Ishikawa (cell line): ENCODE measurements at regions not wholly inside any gene's neighbourhood (a gene's known extent, or its start where the extent isn't known, plus 50 kb on each side); places are given as distances from the start of the nearest gene placed in this dataset.

Experiments used
- EGR1 ChIP-seq: IDR thresholded peaks from 2 replicates; pipeline ENCODE4 v1.6.1; 2012
- EP300 ChIP-seq: IDR thresholded peaks from 2 replicates; pipeline ENCODE4 v1.6.1; 2012; ENCODE audit warnings: borderline replicate concordance
- MAX ChIP-seq: IDR thresholded peaks from 2 replicates; pipeline ENCODE4 v1.6.1; 2012
- TEAD4 ChIP-seq: IDR thresholded peaks from 2 replicates; pipeline ENCODE4 v1.6.1; 2012
- YY1 ChIP-seq: IDR thresholded peaks from 2 replicates; pipeline ENCODE4 v1.6.1; 2012; ENCODE audit warnings: low read depth
- TF ChIP-seq, protein P1 (sequence below): IDR thresholded peaks from 2 replicates; pipeline ENCODE4 v1.6.1; 2012; ENCODE audit warnings: low read depth, mild to moderate bottlenecking

- TF ChIP-seq YY1 (no peak), MAX (no peak), TEAD4 (no peak), EGR1 (no peak), EP300 (no peak)
- TF ChIP-seq, protein P1, sequence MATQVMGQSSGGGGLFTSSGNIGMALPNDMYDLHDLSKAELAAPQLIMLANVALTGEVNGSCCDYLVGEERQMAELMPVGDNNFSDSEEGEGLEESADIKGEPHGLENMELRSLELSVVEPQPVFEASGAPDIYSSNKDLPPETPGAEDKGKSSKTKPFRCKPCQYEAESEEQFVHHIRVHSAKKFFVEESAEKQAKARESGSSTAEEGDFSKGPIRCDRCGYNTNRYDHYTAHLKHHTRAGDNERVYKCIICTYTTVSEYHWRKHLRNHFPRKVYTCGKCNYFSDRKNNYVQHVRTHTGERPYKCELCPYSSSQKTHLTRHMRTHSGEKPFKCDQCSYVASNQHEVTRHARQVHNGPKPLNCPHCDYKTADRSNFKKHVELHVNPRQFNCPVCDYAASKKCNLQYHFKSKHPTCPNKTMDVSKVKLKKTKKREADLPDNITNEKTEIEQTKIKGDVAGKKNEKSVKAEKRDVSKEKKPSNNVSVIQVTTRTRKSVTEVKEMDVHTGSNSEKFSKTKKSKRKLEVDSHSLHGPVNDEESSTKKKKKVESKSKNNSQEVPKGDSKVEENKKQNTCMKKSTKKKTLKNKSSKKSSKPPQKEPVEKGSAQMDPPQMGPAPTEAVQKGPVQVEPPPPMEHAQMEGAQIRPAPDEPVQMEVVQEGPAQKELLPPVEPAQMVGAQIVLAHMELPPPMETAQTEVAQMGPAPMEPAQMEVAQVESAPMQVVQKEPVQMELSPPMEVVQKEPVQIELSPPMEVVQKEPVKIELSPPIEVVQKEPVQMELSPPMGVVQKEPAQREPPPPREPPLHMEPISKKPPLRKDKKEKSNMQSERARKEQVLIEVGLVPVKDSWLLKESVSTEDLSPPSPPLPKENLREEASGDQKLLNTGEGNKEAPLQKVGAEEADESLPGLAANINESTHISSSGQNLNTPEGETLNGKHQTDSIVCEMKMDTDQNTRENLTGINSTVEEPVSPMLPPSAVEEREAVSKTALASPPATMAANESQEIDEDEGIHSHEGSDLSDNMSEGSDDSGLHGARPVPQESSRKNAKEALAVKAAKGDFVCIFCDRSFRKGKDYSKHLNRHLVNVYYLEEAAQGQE: no peak
Measured at GRCh38 chr22:26786398-26786797, 129.0 kb downstream of the MIAT start.
